ENCODE measurements at regions not wholly inside any gene's neighbourhood (a gene's known extent, or its start where the extent isn't known, plus 50 kb on each side); places are given as distances from the start of the nearest gene placed in this dataset.

DNA sequence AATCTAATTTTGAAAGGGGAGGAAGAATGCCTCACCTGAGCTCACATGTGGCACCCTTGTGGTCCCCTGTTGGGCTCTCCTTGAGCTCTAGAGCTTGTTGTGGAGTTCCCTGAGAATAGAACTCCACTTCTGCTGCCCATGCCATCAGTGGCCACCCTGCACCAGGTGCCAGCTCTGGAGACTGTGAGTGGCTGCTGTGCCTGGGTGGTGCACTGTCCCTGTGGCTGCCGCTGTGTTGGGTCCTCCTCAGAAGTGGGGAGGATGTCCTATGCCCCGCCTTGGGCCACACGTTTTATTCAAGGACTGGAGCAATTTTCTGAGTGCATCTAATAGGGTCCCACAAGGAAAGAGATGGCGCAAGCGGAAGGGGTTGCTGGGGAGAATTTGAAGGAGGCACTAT is 67.9 kb upstream of the MAP3K7 start:
- no peak for DNase-seq (ENCODE audit: low read depth in 4 of 4, low spot score in 3 of 4)

DNA sequence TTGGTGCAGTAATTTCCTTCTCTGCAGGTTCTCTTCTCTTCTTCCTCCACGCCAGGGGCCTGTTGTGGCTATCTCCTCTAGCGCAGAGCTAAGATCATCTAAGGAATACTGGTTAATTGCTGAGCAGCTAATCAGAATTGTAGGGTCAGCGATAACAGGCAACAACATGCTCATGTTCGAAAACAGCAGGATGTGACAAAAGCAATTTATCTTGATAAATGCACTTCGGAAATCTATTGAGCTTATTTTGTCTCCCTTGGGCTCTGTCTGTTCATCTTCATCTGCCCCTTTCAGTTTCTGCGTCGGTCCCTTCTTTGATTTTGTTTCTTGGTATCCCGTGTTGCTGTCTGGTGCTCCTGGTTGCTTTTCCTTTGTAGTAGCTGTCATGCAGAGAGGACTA is 67.3 kb upstream of the MAP3K7 start:
- no peak for DNase-seq (ENCODE audit: low read depth in 4 of 4, low spot score in 3 of 4)

GRCh38 chr6:90653750-90654149 is 66.9 kb upstream of the MAP3K7 start:
- DNase-seq (ENCODE audit: low read depth in 4 of 4, low spot score in 3 of 4): no peak

DNA sequence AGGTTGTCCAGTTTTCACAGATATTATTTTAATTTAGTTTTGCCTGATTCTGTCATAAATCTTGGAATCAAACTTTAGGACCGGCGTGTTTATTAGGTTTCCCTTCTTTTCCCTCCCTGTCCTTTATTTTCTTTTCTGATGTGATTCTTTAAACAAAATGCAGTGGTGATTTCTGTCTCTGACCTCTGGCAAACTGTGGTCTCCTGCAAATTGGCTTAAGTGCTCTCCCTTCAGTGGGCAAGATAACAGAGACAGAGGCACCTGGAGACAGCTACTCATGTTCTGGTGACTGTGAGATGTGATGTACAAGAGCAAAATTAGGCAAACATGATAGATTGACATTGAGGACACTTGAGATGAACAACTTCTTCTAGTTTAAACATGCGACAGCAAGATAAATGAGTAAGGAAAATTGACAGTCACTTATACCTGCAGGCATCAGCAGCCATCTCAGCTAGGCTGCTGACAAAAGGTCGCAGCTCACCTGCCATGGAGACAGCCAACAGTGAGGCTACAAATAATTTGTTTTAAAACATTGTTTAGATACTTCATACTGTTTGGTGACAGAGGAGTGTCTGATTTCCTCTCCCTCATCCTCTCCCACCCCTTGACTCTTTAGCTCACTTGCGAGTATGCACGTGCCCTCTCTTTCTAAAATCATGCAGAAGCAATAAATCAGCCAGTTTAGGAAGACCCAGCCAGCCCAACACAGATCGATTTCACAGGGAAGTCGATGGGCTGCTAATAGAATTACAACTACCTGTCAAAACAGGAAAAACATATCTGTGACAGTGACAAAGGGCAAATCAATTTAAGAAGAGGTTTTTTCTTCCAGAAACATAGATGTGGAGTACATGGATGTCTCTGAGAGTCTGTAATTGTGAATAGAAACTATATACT is 63.4 kb upstream of the MAP3K7 start:
- DNase-seq (ENCODE audit: low read depth in 4 of 4, low spot score in 3 of 4): no peak

GRCh38 chr6:90648873-90649272 is 62.0 kb upstream of the MAP3K7 start:
- no peak for DNase-seq (ENCODE audit: low read depth in 4 of 4, low spot score in 3 of 4)

DNA sequence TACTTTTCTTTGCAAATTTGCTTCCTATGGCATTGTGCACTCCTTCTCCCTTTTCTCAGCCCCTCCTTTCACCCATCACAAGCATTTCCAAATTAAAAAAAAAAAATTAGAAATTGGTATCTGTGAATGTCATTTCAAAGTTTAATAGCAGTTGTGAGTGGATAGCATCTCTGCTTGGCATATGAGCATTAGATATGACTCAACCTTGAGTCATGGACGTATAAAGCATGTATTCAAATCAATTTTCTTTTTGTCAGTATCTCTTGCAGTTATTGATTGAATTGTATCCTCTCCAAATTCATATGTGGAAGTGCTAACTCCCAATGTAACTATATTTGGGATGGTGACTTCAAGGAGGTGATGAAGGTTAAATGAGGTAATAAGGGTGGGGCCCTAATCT is 60.1 kb upstream of the MAP3K7 start:
- DNase-seq (ENCODE audit: low read depth in 4 of 4, low spot score in 3 of 4): no peak

DNA sequence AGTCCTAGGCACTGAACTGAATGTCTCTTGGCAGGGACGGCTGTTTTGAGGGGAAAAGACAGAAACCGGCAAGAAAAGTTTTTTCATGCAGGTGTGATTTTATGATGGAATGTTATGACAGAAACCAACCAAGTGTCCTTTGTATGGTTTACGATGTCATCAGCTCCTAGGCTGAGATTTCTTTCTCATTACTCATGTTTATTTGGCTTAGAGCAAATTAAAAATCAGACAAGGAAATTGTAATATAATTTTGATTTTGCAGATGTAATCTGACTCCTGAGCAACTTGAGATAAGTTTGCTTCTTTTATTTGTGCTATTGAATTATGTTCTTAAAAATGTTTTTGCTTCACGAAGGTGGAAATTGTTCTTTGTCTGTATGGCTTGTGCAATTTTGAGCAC is 58.8 kb upstream of the MAP3K7 start:
- no peak for DNase-seq (ENCODE audit: low read depth in 4 of 4, low spot score in 3 of 4)

- DNase-seq (ENCODE audit: low read depth in 4 of 4, low spot score in 3 of 4): no peak
Measured at GRCh38 chr6:90644492-90644891, 57.6 kb upstream of the MAP3K7 start.

- DNase-seq (ENCODE audit: low read depth in 4 of 4, low spot score in 3 of 4): no peak
Measured at GRCh38 chr6:90643381-90643780, 56.5 kb upstream of the MAP3K7 start.

GRCh38 chr6:90637320-90637719 is 50.4 kb upstream of the MAP3K7 start:
- DNase-seq (ENCODE audit: low read depth in 4 of 4, low spot score in 3 of 4): no peak
